Neural cell (in vitro differentiated cells): ENCODE measurements at regions not wholly inside any gene's neighbourhood (a gene's known extent, or its start where the extent isn't known, plus 50 kb on each side); places are given as distances from the start of the nearest gene placed in this dataset.

Experiments
- CTCF ChIP-seq: fragments of 450-650 bp; IDR thresholded peaks from 2 replicates; pipeline ENCODE4 v1.5.1; 2014; ENCODE audit warnings: antibody characterized with exemption, mild to moderate bottlenecking, moderate library complexity; ENCODE audit not compliant: poor library complexity, severe bottlenecking
- MXI1 ChIP-seq: fragments of 450-650 bp; conservative IDR thresholded peaks from 2 replicates; pipeline ENCODE4 v1.6.1; 2014; ENCODE audit warnings: antibody characterized with exemption, mild to moderate bottlenecking; ENCODE audit not compliant: poor library complexity, severe bottlenecking
- POLR2AphosphoS5 ChIP-seq: IDR thresholded peaks from 2 replicates; pipeline ENCODE4 v1.6.1; 2012
- RAD21 ChIP-seq: fragments of 450-650 bp; conservative IDR thresholded peaks from 2 replicates; pipeline ENCODE4 v1.6.1; 2014; ENCODE audit warnings: antibody characterized with exemption, mild to moderate bottlenecking, moderate library complexity
- TAF1 ChIP-seq: IDR thresholded peaks from 2 replicates; pipeline ENCODE4 v1.6.1; 2012; ENCODE audit warnings: low read depth
- TF ChIP-seq, protein P1 (sequence below): IDR thresholded peaks from 2 replicates; pipeline ENCODE4 v1.6.1; 2012; ENCODE audit warnings: borderline replicate concordance

GRCh38 chr22:47458348-47458747 lies 695.9 kb downstream of the TBC1D22A start:
- TF ChIP-seq, protein P1, sequence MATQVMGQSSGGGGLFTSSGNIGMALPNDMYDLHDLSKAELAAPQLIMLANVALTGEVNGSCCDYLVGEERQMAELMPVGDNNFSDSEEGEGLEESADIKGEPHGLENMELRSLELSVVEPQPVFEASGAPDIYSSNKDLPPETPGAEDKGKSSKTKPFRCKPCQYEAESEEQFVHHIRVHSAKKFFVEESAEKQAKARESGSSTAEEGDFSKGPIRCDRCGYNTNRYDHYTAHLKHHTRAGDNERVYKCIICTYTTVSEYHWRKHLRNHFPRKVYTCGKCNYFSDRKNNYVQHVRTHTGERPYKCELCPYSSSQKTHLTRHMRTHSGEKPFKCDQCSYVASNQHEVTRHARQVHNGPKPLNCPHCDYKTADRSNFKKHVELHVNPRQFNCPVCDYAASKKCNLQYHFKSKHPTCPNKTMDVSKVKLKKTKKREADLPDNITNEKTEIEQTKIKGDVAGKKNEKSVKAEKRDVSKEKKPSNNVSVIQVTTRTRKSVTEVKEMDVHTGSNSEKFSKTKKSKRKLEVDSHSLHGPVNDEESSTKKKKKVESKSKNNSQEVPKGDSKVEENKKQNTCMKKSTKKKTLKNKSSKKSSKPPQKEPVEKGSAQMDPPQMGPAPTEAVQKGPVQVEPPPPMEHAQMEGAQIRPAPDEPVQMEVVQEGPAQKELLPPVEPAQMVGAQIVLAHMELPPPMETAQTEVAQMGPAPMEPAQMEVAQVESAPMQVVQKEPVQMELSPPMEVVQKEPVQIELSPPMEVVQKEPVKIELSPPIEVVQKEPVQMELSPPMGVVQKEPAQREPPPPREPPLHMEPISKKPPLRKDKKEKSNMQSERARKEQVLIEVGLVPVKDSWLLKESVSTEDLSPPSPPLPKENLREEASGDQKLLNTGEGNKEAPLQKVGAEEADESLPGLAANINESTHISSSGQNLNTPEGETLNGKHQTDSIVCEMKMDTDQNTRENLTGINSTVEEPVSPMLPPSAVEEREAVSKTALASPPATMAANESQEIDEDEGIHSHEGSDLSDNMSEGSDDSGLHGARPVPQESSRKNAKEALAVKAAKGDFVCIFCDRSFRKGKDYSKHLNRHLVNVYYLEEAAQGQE = no peak
- no peak for TF ChIP-seq CTCF
- no peak for TF ChIP-seq TAF1
- TF ChIP-seq MXI1 = no peak
- TF ChIP-seq RAD21 = no peak
- no peak for TF ChIP-seq POLR2AphosphoS5
